ENCODE measurements at regions not wholly inside any gene's neighbourhood (a gene's known extent, or its start where the extent isn't known, plus 50 kb on each side); places are given as distances from the start of the nearest gene placed in this dataset.
"Not testable (repeated sequence)": the region's sequence is repeated elsewhere in the genome, so short reads cannot be mapped to it uniquely, and the experiment has no call there.

DNA sequence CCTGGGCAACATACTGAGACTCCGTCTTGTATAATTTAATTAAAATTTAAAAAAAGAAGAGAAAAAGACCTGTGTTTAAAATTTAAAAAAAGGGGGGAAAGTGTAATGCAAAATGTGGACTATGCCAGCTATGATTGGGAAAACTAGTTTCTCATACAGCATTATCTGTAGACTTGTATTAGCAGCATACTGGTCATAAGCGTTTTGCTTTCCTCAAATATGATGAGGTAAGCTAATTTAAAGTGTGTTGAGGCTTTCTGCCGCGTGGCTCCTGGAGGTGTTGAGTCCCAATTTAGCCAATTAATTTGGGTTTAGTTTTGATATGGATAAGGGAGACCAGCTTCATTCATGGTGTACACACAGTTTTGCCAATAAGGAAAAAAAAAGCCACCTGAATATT is 640.2 kb downstream of the GOLGA6L6 start:
- TF ChIP-seq, protein P1, sequence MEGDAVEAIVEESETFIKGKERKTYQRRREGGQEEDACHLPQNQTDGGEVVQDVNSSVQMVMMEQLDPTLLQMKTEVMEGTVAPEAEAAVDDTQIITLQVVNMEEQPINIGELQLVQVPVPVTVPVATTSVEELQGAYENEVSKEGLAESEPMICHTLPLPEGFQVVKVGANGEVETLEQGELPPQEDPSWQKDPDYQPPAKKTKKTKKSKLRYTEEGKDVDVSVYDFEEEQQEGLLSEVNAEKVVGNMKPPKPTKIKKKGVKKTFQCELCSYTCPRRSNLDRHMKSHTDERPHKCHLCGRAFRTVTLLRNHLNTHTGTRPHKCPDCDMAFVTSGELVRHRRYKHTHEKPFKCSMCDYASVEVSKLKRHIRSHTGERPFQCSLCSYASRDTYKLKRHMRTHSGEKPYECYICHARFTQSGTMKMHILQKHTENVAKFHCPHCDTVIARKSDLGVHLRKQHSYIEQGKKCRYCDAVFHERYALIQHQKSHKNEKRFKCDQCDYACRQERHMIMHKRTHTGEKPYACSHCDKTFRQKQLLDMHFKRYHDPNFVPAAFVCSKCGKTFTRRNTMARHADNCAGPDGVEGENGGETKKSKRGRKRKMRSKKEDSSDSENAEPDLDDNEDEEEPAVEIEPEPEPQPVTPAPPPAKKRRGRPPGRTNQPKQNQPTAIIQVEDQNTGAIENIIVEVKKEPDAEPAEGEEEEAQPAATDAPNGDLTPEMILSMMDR (IDR thresholded peaks at IDR 0.05; ENCODE audit: borderline replicate concordance, extremely low read depth, low read length, poor library complexity, severe bottlenecking): not testable (repeated sequence)
- TF ChIP-seq EZH2 (IDR thresholded peaks at IDR 0.05; ENCODE audit: borderline replicate concordance, low read depth, low read length, severe bottlenecking): not testable (repeated sequence)

Data from DND-41 (cell line).